ENCODE measurements at regions not wholly inside any gene's neighbourhood (a gene's known extent, or its start where the extent isn't known, plus 50 kb on each side); places are given as distances from the start of the nearest gene placed in this dataset.

- no peak overlapping the region for H3K9ac ChIP-seq (ENCODE audit: low read length)
- no peaks in the 10 kb centered on the region for H3K9me2 ChIP-seq (ENCODE audit: insufficient read depth, low read length)
- no peaks in the 10 kb centered on the region for H4K20me1 ChIP-seq (ENCODE audit: insufficient read depth)
- no peak overlapping the region for H3K4me2 ChIP-seq (ENCODE audit: low read length)
- TF ChIP-seq EP300 (conservative IDR thresholded peaks at IDR 0.05; ENCODE audit: poor library complexity, severe bottlenecking) (no peak), EZH2 (IDR thresholded peaks at IDR 0.05; ENCODE audit: borderline replicate concordance, insufficient read depth, low read length, poor library complexity, severe bottlenecking) (no peak), TAF1 (IDR thresholded peaks at IDR 0.05; ENCODE audit: low read depth) (no peak), RAD21 (conservative IDR thresholded peaks at IDR 0.05) (no peak), SMC3 (conservative IDR thresholded peaks at IDR 0.05; ENCODE audit: poor library complexity) (no peak), POLR2AphosphoS5 (IDR thresholded peaks at IDR 0.05) (no peak), MXI1 (conservative IDR thresholded peaks at IDR 0.05; ENCODE audit: poor library complexity, severe bottlenecking) (no peak)
- TF ChIP-seq, protein P1, sequence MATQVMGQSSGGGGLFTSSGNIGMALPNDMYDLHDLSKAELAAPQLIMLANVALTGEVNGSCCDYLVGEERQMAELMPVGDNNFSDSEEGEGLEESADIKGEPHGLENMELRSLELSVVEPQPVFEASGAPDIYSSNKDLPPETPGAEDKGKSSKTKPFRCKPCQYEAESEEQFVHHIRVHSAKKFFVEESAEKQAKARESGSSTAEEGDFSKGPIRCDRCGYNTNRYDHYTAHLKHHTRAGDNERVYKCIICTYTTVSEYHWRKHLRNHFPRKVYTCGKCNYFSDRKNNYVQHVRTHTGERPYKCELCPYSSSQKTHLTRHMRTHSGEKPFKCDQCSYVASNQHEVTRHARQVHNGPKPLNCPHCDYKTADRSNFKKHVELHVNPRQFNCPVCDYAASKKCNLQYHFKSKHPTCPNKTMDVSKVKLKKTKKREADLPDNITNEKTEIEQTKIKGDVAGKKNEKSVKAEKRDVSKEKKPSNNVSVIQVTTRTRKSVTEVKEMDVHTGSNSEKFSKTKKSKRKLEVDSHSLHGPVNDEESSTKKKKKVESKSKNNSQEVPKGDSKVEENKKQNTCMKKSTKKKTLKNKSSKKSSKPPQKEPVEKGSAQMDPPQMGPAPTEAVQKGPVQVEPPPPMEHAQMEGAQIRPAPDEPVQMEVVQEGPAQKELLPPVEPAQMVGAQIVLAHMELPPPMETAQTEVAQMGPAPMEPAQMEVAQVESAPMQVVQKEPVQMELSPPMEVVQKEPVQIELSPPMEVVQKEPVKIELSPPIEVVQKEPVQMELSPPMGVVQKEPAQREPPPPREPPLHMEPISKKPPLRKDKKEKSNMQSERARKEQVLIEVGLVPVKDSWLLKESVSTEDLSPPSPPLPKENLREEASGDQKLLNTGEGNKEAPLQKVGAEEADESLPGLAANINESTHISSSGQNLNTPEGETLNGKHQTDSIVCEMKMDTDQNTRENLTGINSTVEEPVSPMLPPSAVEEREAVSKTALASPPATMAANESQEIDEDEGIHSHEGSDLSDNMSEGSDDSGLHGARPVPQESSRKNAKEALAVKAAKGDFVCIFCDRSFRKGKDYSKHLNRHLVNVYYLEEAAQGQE (IDR thresholded peaks at IDR 0.05; ENCODE audit: borderline replicate concordance), result no peak
- TF ChIP-seq, protein P2, sequence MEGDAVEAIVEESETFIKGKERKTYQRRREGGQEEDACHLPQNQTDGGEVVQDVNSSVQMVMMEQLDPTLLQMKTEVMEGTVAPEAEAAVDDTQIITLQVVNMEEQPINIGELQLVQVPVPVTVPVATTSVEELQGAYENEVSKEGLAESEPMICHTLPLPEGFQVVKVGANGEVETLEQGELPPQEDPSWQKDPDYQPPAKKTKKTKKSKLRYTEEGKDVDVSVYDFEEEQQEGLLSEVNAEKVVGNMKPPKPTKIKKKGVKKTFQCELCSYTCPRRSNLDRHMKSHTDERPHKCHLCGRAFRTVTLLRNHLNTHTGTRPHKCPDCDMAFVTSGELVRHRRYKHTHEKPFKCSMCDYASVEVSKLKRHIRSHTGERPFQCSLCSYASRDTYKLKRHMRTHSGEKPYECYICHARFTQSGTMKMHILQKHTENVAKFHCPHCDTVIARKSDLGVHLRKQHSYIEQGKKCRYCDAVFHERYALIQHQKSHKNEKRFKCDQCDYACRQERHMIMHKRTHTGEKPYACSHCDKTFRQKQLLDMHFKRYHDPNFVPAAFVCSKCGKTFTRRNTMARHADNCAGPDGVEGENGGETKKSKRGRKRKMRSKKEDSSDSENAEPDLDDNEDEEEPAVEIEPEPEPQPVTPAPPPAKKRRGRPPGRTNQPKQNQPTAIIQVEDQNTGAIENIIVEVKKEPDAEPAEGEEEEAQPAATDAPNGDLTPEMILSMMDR (IDR thresholded peaks at IDR 0.05; ENCODE audit: poor library complexity, severe bottlenecking), result no peak
- no peak overlapping the region for H3K4me3 ChIP-seq (ENCODE audit: low read length)
- H3F3A ChIP-seq (ENCODE audit: insufficient read depth, low read length, poor library complexity, severe bottlenecking), result no peaks in the 10 kb centered on the region
- H3K9me3 ChIP-seq (ENCODE audit: low read length), result peaks cover 8% of the 10 kb centered on the region
- H3K36me3 ChIP-seq (ENCODE audit: insufficient read depth, low read length), result no peaks in the 10 kb centered on the region
- H3K27me3 ChIP-seq (ENCODE audit: insufficient read depth, low read depth, low read length), result no peaks in the 10 kb centered on the region
- no peak overlapping the region for H2AFZ ChIP-seq (ENCODE audit: low read depth, low read length)
- H3K79me2 ChIP-seq (replicated peaks; ENCODE audit: insufficient read depth, low read length), result no peaks in the 10 kb centered on the region
- H3K27ac ChIP-seq (ENCODE audit: low read length), result no peak overlapping the region
Observed at GRCh38 chr15:20346082-20346805, 195.4 kb downstream of the GOLGA6L6 start.

- H3K9me3 ChIP-seq (ENCODE audit: low read length), result peaks cover 8% of the 10 kb centered on the region
Observed at GRCh38 chr15:20345401-20345958, 196.1 kb downstream of the GOLGA6L6 start.

More at GRCh38 chr15:20345401-20345958, 196.1 kb downstream of the GOLGA6L6 start:
- Histone ChIP-seq H3K36me3 (ENCODE audit: insufficient read depth, low read length) (no peaks in the 10 kb centered on the region), H4K20me1 (ENCODE audit: insufficient read depth) (no peaks in the 10 kb centered on the region), H3K79me2 (replicated peaks; ENCODE audit: insufficient read depth, low read length) (no peaks in the 10 kb centered on the region), H3K27me3 (ENCODE audit: insufficient read depth, low read depth, low read length) (no peaks in the 10 kb centered on the region), H3K27ac (ENCODE audit: low read length) (no peak overlapping the region), H3K4me2 (ENCODE audit: low read length) (no peak overlapping the region), H3K4me3 (ENCODE audit: low read length) (no peak overlapping the region), H3K9me2 (ENCODE audit: insufficient read depth, low read length) (no peaks in the 10 kb centered on the region), H3K9ac (ENCODE audit: low read length) (no peak overlapping the region), H2AFZ (ENCODE audit: low read depth, low read length) (no peak overlapping the region), H3F3A (ENCODE audit: insufficient read depth, low read length, poor library complexity, severe bottlenecking) (no peaks in the 10 kb centered on the region)
- TF ChIP-seq SMC3 (conservative IDR thresholded peaks at IDR 0.05; ENCODE audit: poor library complexity) (no peak), MXI1 (conservative IDR thresholded peaks at IDR 0.05; ENCODE audit: poor library complexity, severe bottlenecking) (no peak), RAD21 (conservative IDR thresholded peaks at IDR 0.05) (no peak), POLR2AphosphoS5 (IDR thresholded peaks at IDR 0.05) (no peak), EP300 (conservative IDR thresholded peaks at IDR 0.05; ENCODE audit: poor library complexity, severe bottlenecking) (no peak)
- TF ChIP-seq, protein P2 (IDR thresholded peaks at IDR 0.05; ENCODE audit: poor library complexity, severe bottlenecking), result no peak
- TF ChIP-seq, protein P1 (IDR thresholded peaks at IDR 0.05; ENCODE audit: borderline replicate concordance), result no peak

All from neural cell (in vitro differentiated cells).